HFFc6 (cell line): ENCODE measurements at regions not wholly inside any gene's neighbourhood (a gene's known extent, or its start where the extent isn't known, plus 50 kb on each side); places are given as distances from the start of the nearest gene placed in this dataset.

ENCODE experiments used
- DNase-seq: peaks from one replicate; pipeline ENCODE4 v3.0.0-alpha.2; 2018
- H3K27ac Mint-ChIP-seq: 2 replicates; pipeline ENCODE4 v1.8.0; 2020; ENCODE audit warnings: mild to moderate bottlenecking, mixed read lengths
- H3K27me3 Mint-ChIP-seq: 2 replicates; pipeline ENCODE4 v1.8.0; 2021; ENCODE audit warnings: mild to moderate bottlenecking, moderate library complexity, mixed read lengths; ENCODE audit not compliant: insufficient read depth
- H3K36me3 Mint-ChIP-seq: 2 replicates; pipeline ENCODE4 v1.8.0; 2021; ENCODE audit warnings: low read depth, mixed read lengths
- H3K4me1 Mint-ChIP-seq: 2 replicates; pipeline ENCODE4 v1.8.0; 2020; ENCODE audit warnings: low read depth, mixed read lengths
- H3K4me3 Mint-ChIP-seq: 2 replicates; pipeline ENCODE4 v1.8.0; 2020; ENCODE audit warnings: mild to moderate bottlenecking, moderate library complexity, mixed read lengths
- H3K9me3 Mint-ChIP-seq: 2 replicates; pipeline ENCODE4 v1.8.0; 2020; ENCODE audit warnings: mild to moderate bottlenecking, mixed read lengths
- TF ChIP-seq, protein P1 (sequence below): fragments of 200-600 bp; sonication (generic); IDR thresholded peaks from 2 replicates; pipeline ENCODE4 v1.5.0; 2021; ENCODE audit warnings: antibody characterized with exemption, mild to moderate bottlenecking

DNA sequence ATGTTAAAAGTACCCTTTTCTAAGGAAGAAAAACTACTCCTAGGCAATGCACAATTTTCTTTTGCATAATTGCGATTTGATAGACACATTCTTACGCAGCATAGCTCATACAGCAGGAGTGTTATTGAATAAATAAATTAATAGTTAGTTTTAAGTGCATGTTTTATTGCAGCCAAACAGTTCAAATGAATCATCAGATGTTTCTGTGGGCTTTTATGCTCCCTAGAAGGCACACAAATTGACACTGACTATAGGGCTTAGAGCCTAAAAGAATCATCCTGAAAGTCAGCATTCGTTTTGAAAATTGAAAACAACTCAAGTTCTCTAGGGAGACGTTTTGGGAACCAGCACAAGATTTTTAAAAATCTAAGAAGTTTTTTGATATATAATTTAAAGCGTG, 411.9 kb downstream of the HLX start:
- H3K4me1 Mint-ChIP-seq: peaks cover 10% of the 10 kb centered on the region; the same call in 1 of the 2 replicates
- peaks cover 2% of the 10 kb centered on the region; the same call in 1 of the 2 replicates for H3K27me3 Mint-ChIP-seq
- TF ChIP-seq, protein P1, sequence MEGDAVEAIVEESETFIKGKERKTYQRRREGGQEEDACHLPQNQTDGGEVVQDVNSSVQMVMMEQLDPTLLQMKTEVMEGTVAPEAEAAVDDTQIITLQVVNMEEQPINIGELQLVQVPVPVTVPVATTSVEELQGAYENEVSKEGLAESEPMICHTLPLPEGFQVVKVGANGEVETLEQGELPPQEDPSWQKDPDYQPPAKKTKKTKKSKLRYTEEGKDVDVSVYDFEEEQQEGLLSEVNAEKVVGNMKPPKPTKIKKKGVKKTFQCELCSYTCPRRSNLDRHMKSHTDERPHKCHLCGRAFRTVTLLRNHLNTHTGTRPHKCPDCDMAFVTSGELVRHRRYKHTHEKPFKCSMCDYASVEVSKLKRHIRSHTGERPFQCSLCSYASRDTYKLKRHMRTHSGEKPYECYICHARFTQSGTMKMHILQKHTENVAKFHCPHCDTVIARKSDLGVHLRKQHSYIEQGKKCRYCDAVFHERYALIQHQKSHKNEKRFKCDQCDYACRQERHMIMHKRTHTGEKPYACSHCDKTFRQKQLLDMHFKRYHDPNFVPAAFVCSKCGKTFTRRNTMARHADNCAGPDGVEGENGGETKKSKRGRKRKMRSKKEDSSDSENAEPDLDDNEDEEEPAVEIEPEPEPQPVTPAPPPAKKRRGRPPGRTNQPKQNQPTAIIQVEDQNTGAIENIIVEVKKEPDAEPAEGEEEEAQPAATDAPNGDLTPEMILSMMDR: no peak

DNA sequence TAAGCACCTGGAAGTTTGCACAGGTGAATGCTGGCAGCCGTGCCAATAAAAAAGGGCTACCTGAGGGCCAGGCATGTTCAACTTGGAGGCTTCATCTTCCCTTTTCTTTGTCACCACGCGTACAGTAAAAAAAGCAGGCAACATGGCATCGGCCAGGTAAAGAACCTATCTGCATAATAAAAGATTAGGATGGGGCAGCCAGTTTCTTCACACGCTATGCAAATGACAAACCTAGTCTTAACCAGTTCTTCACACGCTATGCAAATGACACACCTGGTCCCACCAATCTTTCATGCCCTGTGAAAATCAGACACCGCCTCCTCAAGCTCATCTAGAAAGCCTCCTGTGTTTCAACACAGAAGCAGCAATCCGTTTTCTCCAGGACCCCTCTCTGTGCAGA, 413.4 kb downstream of the HLX start:
- no peaks in the 10 kb centered on the region for H3K9me3 Mint-ChIP-seq
- no peaks in the 10 kb centered on the region for H3K36me3 Mint-ChIP-seq
- TF ChIP-seq, protein P1: no peak
- peaks cover 10% of the 10 kb centered on the region; the same call in 1 of the 2 replicates for H3K4me1 Mint-ChIP-seq
- no peak overlapping the region for H3K4me3 Mint-ChIP-seq
- DNase-seq: no peak
- H3K27ac Mint-ChIP-seq: no peak overlapping the region
- peaks cover 2% of the 10 kb centered on the region; the same call in 1 of the 2 replicates for H3K27me3 Mint-ChIP-seq

More for the DNA sequence above, 411.9 kb downstream of the HLX start:
- DNase-seq: no peak
- Mint-ChIP-seq H3K36me3 (no peaks in the 10 kb centered on the region), H3K9me3 (no peaks in the 10 kb centered on the region), H3K4me3 (no peak overlapping the region), H3K27ac (no peak overlapping the region)

DNA sequence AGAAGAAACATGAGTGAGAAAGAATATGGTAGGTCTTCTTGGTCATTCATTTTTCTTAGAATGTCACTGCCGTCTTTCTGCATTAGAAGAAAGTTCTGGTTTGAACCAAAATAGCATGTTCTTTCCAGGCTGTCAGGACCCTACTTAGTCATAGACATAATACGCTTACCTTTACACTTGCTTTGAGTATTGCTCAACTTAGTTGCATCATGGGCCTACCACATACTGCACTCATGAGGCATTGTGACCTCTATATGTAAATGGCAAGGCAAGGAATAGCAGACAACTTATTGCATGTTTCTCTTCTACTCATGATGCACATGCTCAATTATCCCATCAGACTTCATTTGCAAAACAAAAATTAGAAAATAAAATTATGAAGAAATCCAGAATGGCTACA, 415.0 kb downstream of the HLX start:
- TF ChIP-seq, protein P1: no peak
- H3K36me3 Mint-ChIP-seq: no peaks in the 10 kb centered on the region
- H3K27me3 Mint-ChIP-seq: peaks cover 2% of the 10 kb centered on the region; the same call in 1 of the 2 replicates
- peaks cover 10% of the 10 kb centered on the region; the same call in 1 of the 2 replicates for H3K4me1 Mint-ChIP-seq
- no peak overlapping the region for H3K4me3 Mint-ChIP-seq
- H3K9me3 Mint-ChIP-seq: no peaks in the 10 kb centered on the region
- DNase-seq: peak; percentile 30
- no peak overlapping the region for H3K27ac Mint-ChIP-seq

DNA sequence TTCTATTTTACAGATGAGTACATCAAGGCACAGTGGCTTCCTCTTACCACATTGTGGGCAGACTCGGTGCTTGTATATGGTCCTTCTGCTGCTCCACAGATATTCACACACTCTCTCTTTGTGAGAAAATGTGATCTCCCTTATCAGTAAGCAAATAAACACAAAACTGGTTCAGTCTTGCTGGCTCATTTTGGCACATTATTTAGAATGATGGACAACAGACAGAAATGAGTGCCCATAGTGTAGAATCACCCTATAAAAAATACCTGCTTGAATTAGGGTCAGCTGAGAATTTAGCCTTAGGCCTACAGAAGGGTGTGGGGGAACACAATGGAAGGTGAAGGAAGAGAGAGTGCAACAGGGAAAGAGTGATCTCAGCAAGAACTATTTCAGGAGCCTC, 423.1 kb downstream of the HLX start:
- H3K4me3 Mint-ChIP-seq: no peak overlapping the region
- H3K27ac Mint-ChIP-seq: no peak overlapping the region

DNA sequence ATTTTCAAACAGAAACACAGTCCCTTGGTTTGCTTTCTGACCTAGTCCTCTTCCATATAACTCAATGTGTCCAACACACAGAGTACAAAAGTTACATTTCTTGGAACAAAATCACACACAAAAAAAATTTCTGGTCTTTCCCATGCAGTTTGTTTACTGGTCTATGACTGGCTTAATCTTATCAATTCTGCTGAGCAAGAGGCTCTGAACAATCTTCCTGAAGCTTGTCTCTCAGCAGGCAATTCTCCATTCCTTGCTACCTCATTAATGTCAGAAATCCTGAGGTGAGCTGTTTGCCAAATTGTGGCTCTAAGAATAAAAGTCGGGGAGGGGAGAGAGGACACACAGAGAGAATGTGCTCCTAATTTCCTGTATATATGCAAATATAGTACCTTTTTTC, 423.6 kb downstream of the HLX start:
- Mint-ChIP-seq H3K4me3 (no peak overlapping the region), H3K36me3 (no peaks in the 10 kb centered on the region), H3K27me3 (peaks cover 1% of the 10 kb centered on the region), H3K4me1 (peaks cover 9% of the 10 kb centered on the region; the same call in 1 of the 2 replicates), H3K27ac (no peak overlapping the region), H3K9me3 (no peaks in the 10 kb centered on the region)
- TF ChIP-seq, protein P1: no peak
- no peak for DNase-seq

More for the DNA sequence above, 423.1 kb downstream of the HLX start:
- Mint-ChIP-seq H3K36me3 (no peaks in the 10 kb centered on the region), H3K9me3 (no peaks in the 10 kb centered on the region), H3K27me3 (no peaks in the 10 kb centered on the region; the same call in 1 of the 2 replicates), H3K4me1 (peaks cover 9% of the 10 kb centered on the region; the same call in 1 of the 2 replicates)
- no peak for DNase-seq
- TF ChIP-seq, protein P1: no peak
